ENCODE measurements at regions not wholly inside any gene's neighbourhood (a gene's known extent, or its start where the extent isn't known, plus 50 kb on each side); places are given as distances from the start of the nearest gene placed in this dataset.

DNA sequence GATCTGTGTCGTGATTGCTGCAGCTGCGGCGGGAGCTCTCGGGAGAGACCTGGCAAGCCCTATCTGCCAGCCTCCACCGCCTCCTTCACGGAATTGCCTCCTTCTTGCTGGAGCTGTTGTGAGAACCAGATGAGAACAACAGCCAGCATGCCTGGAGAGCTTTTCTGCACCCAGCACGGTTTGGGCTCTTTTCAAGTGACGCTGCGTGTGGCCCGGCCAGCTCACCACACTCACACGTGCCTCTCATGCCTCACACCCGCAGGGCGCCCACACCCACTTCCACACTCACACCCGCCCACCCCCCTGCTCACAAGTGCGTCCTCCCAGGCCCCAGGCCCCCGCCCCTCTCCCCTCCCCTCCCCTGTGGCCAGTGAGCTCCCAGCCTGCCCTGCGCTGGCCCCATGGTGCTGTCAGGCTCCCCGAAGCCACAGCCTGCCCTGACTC lies 135.7 kb upstream of the RUNX3 start:
- H3K4me3 ChIP-seq, result no peak overlapping the region
- DNase-seq, result peak in 2 of 3 donors; percentile 4 to 67
- intact Hi-C loops (cut with DNase I, micrococcal nuclease), result no loop called here
- H3K36me3 ChIP-seq (ENCODE audit: low read depth), result no peaks in the 10 kb centered on the region
- peak; percentile 59 for ATAC-seq
- H3K9me3 ChIP-seq, result no peaks in the 10 kb centered on the region
- TF ChIP-seq, protein P1, sequence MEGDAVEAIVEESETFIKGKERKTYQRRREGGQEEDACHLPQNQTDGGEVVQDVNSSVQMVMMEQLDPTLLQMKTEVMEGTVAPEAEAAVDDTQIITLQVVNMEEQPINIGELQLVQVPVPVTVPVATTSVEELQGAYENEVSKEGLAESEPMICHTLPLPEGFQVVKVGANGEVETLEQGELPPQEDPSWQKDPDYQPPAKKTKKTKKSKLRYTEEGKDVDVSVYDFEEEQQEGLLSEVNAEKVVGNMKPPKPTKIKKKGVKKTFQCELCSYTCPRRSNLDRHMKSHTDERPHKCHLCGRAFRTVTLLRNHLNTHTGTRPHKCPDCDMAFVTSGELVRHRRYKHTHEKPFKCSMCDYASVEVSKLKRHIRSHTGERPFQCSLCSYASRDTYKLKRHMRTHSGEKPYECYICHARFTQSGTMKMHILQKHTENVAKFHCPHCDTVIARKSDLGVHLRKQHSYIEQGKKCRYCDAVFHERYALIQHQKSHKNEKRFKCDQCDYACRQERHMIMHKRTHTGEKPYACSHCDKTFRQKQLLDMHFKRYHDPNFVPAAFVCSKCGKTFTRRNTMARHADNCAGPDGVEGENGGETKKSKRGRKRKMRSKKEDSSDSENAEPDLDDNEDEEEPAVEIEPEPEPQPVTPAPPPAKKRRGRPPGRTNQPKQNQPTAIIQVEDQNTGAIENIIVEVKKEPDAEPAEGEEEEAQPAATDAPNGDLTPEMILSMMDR (IDR thresholded peaks at IDR 0.05), result no peak
- H3K4me1 ChIP-seq (ENCODE audit: low read depth), result no peaks in the 10 kb centered on the region

DNA sequence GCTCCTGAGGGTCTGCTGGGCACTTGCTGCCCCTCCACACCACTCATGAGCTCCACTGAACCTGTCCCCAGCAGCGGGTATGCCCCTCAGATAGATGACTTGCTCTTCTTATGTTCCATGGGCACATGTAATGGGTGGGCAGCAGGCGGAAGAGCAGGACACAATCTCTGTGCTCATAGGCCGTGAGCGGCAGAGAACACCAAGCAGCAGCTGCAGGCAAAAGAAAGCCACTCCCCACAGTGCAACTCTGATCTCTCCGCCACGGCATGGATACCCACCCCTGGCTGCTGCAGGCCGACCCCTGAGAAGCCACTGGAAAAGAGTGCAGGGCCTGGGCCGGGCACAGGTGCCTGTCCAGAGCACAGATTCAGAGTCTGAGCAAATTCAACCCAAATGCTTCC lies 135.2 kb upstream of the RUNX3 start:
- intact Hi-C loops (cut with DNase I, micrococcal nuclease), result no loop called here
- H3K9me3 ChIP-seq, result no peaks in the 10 kb centered on the region
- no peak overlapping the region for H3K4me3 ChIP-seq
- DNase-seq (no peak), ATAC-seq (no peak)
- H3K36me3 ChIP-seq (ENCODE audit: low read depth), result no peaks in the 10 kb centered on the region
- no peaks in the 10 kb centered on the region for H3K4me1 ChIP-seq (ENCODE audit: low read depth)
- TF ChIP-seq, protein P1 (IDR thresholded peaks at IDR 0.05), result no peak

DNA sequence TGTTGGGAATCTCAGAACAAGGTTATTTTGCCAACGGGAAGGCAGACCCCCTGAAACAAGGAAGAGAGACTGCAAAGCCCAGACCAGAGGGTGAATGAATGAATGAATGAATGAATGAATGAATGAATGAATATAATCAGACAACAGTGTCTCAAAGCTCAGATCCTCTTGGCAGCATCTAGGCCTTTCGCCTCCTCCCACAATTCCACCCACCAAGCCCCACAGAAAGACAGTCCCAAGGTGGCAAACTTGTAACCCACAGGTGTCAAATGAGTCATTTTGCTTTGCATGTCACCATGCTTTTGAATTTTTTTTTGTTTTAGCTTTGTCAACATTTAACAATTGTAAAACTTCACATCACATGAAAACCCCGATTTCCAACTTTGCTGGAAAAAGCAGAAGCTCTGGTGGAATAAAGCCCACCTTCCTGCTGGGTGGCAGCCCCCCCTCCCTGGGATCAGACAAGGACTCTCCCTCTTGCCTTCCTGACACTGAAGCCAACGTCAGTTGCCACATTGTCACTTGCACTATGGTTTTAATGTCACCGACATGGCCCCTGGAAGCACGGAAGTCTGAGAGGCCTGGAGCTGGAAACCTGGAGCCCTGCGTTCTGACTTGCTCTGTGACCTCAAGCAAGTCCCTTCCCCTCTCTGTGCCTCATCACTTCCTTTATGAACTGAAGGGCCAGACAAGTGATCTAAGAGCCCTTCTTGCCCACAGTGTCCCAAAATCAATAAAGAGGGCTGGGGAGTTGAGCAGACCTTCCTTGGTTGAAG lies 134.6 kb upstream of the RUNX3 start:
- intact Hi-C loops (cut with DNase I, micrococcal nuclease), result no loop called here
- TF ChIP-seq, protein P1 (IDR thresholded peaks at IDR 0.05), result no peak
- H3K4me3 ChIP-seq, result no peak overlapping the region
- peak in 1 of 3 donors; percentile 23 for DNase-seq
- ATAC-seq, result no peak
- H3K9me3 ChIP-seq, result no peaks in the 10 kb centered on the region
- no peaks in the 10 kb centered on the region for H3K36me3 ChIP-seq (ENCODE audit: low read depth)
- H3K4me1 ChIP-seq (ENCODE audit: low read depth), result no peaks in the 10 kb centered on the region

DNA sequence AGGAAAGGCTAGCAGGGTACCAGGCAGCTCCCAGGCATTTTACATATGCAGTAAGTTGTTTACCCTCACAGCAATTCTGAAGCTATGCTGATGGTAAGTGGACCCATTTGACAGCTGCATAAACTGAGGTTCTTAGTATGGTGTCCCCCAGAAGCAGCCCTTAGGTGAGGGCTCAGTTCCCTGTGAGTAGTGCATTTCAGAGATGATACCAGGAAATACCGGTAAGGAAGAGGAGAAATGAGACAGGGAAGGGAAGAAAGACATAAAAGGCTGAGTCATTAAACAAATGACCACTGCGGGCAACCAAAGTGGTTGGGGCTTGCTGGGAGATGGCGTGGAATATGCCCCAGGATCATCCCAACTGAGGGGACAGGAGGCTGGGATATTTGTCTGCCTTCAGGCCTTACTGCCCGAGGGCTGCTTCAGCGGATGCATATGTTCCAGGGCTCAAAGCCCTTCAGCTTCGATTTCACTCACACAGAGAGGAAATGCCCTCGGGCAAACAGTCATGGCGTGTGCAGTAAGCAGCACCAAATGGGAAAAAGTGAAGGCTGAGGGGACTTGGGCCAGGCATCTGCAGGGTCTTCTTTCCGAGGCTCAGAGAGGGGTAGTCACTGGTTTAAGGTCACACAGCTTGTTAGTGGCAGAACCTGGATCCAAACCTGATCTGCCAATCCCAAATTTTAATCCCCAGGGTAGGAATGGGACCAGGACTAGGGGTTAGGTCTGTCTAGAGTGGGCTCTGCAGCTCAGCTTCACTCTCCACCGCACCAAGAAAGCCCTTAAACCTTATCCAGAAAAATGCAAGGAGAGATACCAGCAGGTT lies 133.7 kb upstream of the RUNX3 start:
- DNase-seq (peak in 1 of 3 donors; percentile 7), ATAC-seq (no peak)
- no peaks in the 10 kb centered on the region for H3K4me1 ChIP-seq (ENCODE audit: low read depth)
- H3K4me3 ChIP-seq, result no peak overlapping the region
- no peaks in the 10 kb centered on the region for H3K9me3 ChIP-seq
- TF ChIP-seq, protein P1 (IDR thresholded peaks at IDR 0.05), result no peak
- intact Hi-C loops (cut with DNase I, micrococcal nuclease), result no loop called here
- no peaks in the 10 kb centered on the region for H3K36me3 ChIP-seq (ENCODE audit: low read depth)

DNA sequence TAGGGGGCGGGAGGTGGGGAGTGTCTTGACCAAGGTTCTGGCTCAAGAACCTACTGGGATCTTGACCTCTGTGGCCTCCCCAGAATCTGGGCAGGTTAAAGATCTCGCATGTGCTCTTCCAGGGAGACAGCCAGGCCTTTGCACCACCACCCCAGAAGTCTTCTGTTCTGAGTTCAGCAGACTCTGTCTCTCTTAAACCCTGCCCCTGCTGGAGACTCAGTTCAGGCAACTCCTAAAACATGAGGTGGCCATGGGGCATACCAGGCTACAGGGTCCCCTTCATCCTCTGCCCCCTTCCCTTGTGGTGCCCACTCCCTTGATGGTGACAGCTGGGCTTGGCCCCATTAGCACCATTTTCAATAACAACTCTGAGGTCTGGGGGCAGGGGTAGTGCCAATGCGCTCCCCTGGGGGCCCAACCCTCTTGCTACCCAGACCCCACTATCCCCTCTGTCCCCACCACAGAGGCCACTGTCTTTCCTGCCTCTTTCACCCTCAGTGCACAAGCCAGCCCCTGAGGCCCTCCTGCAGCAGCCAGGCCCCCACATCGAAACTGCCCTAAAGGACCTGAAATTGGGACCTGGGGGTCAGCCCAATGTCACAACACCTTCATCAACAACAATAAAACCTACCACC lies 132.7 kb upstream of the RUNX3 start:
- DNase-seq (peak in 1 of 3 donors; percentile 15), ATAC-seq (no peak)
- intact Hi-C loops (cut with DNase I, micrococcal nuclease), result no loop called here
- Histone ChIP-seq H3K4me3 (no peak overlapping the region), H3K4me1 (ENCODE audit: low read depth) (no peaks in the 10 kb centered on the region), H3K9me3 (no peaks in the 10 kb centered on the region), H3K36me3 (ENCODE audit: low read depth) (no peaks in the 10 kb centered on the region)
- TF ChIP-seq, protein P1 (IDR thresholded peaks at IDR 0.05), result no peak

All from mucosa of descending colon (tissue), 3 donors.